GM18909 (cell line): ENCODE measurements at regions not wholly inside any gene's neighbourhood (a gene's known extent, or its start where the extent isn't known, plus 50 kb on each side); places are given as distances from the start of the nearest gene placed in this dataset.
"Not testable (repeated sequence)": the region's sequence is repeated elsewhere in the genome, so short reads cannot be mapped to it uniquely, and the experiment has no call there.

Experiments used
- ATAC-seq: cut with Tn5 transposase; IDR thresholded peaks from one replicate; pipeline ENCODE4 v1.9.1; 2021; ENCODE audit warnings: mild to moderate bottlenecking; ENCODE audit not compliant: unreplicated experiment, poor library complexity

DNA sequence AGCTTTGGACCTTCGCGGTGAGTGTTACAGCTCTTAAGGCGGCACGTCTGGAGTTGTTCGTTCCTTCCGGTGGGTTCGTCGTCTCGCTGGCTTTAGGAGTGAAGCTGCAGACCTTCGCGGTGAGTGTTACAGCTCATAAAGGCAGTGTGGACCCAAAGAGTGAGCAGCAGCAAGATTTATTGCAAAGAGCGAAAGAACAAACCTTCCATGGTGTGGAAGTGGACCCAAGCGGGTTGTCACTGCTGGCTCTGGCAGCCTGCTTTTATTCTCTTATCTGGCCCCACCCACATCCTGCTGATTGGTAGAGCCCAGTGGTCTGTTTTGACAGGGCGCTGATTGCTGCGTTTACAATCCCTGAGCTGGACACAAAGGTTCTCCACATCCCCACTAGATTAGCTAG, 396.1 kb upstream of the LCORL start:
- not testable (repeated sequence) for ATAC-seq

DNA sequence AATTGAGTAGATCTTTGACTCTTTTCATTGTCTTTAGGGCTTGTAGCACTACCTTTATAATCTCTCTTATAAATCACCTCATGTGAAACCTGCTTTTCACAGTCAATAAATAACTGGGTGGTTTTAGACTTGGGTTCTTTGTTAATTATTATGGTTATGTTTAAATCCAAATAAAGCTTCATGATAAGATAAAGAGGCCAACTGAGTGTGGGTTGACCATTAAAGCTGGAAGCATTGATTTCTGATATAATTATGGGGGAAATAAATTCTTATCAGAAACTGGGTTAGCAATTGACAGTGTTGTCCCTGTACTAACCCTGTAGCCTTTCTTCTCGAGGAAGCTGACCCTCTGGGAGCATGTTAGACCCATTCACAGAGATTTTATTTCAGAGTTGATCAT, 384.7 kb upstream of the LCORL start:
- no peak for ATAC-seq

DNA sequence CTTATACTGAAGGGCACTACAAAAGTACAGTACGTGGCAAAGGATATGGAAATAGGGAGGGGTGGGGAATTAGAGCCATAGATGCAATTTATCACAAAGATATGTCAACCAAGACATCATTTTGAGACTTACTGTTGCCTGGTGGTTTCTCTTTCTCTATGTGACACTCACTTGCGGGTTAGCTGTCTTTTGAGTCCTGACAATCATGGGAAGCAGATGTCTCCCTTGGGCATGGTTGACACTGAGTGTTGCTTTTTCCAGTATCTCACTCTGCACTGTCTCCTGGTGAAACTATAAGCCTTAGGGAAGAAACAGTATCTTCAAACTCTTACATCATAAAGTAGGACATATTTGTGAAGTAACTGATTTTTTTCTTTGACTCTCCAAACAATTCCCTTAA, 383.5 kb upstream of the LCORL start:
- no peak for ATAC-seq

DNA sequence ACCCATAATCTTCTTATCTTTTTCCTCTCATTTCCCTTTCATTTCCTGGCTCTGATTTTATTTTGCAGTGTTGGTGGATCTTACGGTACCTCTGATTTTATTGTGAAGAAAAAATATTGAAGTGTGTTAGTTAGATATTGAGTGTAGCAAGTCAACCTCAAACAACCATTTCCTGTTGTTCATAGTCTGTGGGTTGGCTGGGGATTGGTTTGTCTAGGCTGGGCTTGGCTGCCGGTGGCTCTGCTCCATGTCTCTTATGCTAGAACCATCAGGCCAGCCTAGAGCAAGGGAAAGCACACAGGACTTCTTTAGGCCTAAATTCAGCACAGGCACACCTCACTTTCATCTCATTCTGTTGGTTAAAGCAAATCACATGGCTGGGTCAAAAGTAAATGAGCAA, 383.1 kb upstream of the LCORL start:
- ATAC-seq: peak; percentile 85

DNA sequence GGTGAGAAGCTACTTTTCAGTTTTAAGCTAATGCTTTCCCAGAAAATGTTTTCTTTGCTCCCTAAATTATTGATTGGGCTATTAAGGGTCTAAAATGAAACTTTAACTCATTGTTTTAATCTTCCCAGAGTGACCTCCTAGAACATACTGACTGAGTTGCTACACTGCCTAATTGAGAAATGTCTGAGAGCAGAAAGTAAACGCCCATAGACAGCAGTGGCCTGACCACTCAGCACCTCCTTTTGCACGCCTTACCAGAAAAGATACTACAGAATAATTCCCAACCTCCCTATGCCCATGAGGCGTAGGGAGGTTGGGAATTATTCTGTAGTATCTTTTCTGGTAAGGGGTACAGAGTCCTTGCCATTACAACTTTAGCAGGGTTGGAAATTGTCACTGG, 381.8 kb upstream of the LCORL start:
- ATAC-seq: no peak

GRCh38 chr4:18401868-18402267, 380.3 kb upstream of the LCORL start:
- no peak for ATAC-seq

DNA sequence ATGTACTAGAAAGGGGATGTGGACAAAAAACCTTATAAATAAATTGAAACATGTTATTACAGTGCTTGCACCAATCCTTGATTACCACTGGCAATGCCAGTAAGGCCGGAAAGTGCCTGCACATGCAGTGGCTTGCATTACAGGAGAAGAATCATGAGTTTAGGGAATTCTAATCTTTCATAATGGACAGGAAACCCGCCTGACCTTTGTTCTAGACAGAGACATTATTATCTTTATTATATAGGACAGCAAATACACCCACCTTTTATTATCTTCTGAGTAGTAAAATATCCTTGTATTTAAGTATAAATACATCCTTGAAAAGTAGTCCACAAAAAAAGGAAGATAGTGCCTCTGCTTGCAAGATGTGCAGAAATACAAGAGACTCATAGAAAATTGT, 379.9 kb upstream of the LCORL start:
- ATAC-seq: no peak

DNA sequence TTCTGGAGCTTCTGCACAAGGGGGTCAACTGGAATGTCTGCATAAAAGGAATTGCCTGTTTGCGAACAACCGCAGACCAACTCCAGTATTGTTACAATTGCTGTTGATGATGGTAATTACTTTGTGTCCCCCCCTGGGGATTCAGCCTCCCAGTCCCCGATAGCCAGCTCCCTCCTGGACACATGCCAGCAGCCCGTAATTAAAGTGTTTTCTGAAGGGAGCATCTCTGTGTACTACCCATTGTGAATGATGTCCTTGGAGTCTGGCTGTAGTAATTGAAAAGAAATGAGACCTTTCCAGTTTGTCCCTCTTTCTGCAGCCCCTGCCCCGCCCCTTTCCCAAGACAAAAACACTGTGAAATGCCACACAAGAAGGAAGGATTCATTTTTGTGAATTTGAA, 377.1 kb upstream of the LCORL start:
- no peak for ATAC-seq

- ATAC-seq: no peak
These were observed 376.3 kb upstream of the LCORL start for GRCh38 chr4:18397681-18398390.

DNA sequence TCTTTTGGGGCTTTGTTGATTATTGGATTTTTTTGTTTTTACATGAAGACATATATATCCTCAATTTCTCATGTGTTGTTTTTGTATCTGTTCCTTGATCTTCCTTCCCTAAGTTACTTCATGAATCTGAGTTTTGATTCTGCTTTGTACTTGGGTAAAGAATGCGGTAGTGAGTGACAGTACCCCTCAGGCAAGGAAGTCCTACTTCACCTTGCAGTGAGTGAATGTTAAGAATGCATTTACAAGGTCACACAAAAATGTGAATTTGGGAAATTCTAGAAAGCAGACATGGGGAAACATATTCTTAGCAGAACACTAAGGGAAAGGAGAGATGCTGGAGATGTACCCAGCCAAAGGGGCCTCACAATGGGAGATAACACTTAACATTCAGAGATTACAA, 373.1 kb upstream of the LCORL start:
- no peak for ATAC-seq

DNA sequence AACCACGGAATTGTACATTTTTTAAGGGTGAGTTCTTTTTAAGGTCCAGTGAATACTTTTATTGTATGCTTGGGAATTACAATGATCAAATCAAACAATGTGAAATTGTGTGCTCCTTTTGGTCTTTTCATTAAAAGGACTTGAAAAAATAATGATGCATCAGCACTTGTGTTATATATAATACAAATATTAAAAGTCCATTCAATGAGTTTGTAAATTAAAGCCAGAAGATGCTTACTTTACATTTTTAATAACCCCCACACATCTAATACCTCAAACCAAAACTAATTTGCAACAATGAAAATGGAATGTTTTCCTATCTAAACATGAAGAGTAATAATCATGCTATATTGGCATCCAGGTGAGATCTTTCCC, 369.8 kb upstream of the LCORL start:
- no peak for ATAC-seq

GRCh38 chr4:18390655-18391353, 369.2 kb upstream of the LCORL start:
- ATAC-seq: no peak

DNA sequence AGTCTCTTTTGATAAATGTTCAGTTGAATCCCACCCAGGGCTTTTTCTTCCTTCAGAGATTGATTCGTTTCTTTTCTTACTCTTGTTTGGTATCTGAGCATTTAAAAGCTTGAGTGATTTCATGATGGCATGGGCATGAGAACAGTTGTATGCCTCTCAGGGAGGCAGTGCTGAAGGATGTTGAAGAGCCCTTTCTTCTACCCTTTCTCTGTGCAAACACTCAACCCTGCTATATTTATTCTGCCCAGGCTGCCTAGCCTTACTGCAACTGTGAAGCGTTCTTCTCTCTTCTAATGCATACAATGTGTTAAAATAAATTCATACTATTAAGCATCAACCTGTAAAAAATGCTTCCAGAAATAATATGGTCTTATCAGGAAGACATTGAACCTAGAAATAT, 367.6 kb upstream of the LCORL start:
- ATAC-seq: no peak

GRCh38 chr4:18388039-18388438, 366.5 kb upstream of the LCORL start:
- no peak for ATAC-seq

DNA sequence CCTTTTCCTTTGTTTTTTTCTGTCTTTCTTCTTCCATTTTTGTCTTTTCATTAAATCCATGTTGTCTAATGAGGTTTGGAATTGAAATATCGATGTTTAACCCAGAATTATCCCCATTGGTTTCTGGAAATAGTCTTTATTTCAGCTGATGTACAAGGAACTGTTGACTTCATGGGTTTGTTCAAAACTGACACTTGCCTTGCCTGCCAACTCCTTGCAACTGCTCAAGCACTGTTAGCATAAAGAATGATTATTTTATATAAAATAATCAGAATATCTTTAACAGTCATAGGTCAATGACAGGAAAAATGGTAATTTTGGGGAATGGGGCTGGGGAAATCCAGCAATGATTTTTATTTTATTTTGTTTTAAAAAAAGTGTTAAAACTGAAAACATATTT, 359.6 kb upstream of the LCORL start:
- no peak for ATAC-seq

- ATAC-seq: no peak
These were observed 348.0 kb upstream of the LCORL start for GRCh38 chr4:18369561-18369960.

GRCh38 chr4:18366892-18367291, 345.3 kb upstream of the LCORL start:
- ATAC-seq: peak; percentile 97

DNA sequence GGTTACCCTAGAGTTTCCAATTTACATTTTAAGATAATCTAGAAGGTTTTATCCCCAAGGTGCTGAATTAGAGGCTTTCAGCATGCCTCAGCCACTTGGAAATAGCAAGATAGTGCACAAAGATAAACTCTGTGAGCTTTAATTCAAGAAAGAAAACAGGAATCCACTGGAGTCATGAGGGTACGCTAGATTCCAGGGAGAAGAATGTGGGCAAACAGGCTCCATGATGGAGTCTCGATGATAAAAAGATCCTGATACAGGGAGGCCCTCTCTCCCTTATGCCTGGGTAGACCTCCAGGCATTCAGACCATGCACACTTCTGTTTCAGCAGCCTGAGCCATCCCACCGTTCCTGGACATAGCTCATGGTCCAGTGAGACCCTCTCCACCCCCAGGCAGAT, 344.6 kb upstream of the LCORL start:
- ATAC-seq: no peak

DNA sequence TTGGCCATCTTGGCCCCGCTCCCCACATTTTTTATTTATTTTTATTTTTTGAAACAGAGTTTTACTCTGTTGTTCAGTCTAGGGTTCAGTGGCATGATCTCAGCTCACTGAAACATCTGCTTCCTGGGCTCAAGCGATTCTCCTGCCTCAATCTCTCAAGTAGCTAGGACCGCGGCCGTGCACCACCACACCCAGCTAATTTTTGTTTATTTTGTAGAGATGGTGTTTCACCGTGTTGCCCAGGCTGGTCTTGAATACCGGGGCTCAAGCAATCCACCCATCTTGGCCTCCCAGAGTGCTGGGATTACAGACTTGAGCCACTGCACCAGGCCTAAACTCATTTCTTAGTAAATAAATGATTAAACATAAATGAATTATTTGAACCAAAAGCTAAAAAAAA, 322.0 kb upstream of the LCORL start:
- no peak for ATAC-seq

DNA sequence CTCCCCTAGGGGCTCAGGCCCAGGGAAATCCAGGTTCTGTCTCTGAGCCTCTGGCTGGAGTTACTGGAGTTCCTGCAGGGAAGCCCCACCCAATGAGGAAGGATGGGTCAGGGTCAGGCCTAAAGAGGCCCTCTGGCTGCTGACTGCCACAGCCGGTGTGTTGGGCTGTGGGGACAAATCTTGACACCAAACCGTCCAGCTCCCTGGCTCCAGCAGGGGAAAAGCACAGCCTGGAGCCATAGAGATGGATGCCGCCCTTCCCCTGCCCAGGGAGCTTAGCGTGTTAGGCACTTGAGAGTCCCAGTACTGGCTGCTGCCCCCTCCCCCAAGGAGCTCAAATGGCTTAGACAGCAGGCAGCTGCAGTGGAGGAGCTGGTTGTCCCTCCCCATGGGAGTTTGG, 321.3 kb upstream of the LCORL start:
- ATAC-seq: no peak

GRCh38 chr4:18321956-18322530, 300.5 kb upstream of the LCORL start:
- ATAC-seq: no peak

GRCh38 chr4:18319431-18319830, 297.9 kb upstream of the LCORL start:
- no peak for ATAC-seq
